DND-41 (cell line): ENCODE measurements at regions not wholly inside any gene's neighbourhood (a gene's known extent, or its start where the extent isn't known, plus 50 kb on each side); places are given as distances from the start of the nearest gene placed in this dataset.

Source experiments
- ATAC-seq: fragments of 200-7000 bp; cut with Tn5 transposase; 3 replicates; pipeline ENCODE4 v1.9.1; 2021; ENCODE audit warnings: low read depth; ENCODE audit not compliant: insufficient read depth
- DNase-seq: peaks from one replicate; pipeline ENCODE4 v3.0.0-alpha.2; 2020
- H2AFZ ChIP-seq: 2 replicates; pipeline ENCODE4 v1.6.0; 2012; ENCODE audit warnings: low read depth, low read length
- H3K27ac ChIP-seq: 2 replicates; pipeline ENCODE4 v1.5.1; 2012; ENCODE audit warnings: low read length, inconsistent platforms
- H3K27me3 ChIP-seq: fragments of 200-600 bp; sonication (generic); 2 replicates; pipeline ENCODE4 v1.6.0; 2012; ENCODE audit warnings: low read length, mild to moderate bottlenecking, inconsistent platforms; ENCODE audit not compliant: insufficient read depth, poor library complexity
- H3K36me3 ChIP-seq: 2 replicates; pipeline ENCODE4 v1.5.1; 2012; ENCODE audit warnings: low read length, inconsistent platforms; ENCODE audit not compliant: insufficient read depth
- H3K4me1 ChIP-seq: 2 replicates; pipeline ENCODE4 v1.5.1; 2012; ENCODE audit warnings: mild to moderate bottlenecking, low read length; ENCODE audit not compliant: insufficient read depth
- H3K4me2 ChIP-seq: 2 replicates; pipeline ENCODE4 v1.6.0; 2012; ENCODE audit warnings: mild to moderate bottlenecking, moderate library complexity, low read length, inconsistent platforms; ENCODE audit not compliant: insufficient read depth
- H3K4me3 ChIP-seq, 2 experiments: fragments of 200-600 bp in 1 of 2; shearing (Covaris generic) in 1 of 2; 2 replicates each; pipeline ENCODE4 v1.5.1; 2012 to 2016; ENCODE audit warnings: inconsistent platforms in 2 of 2, low read length in 2 of 2, mild to moderate bottlenecking in 2 of 2, low read depth in 1 of 2, moderate library complexity in 1 of 2
- H3K79me2 ChIP-seq: 2 replicates; pipeline ENCODE4 v1.6.0; 2012; ENCODE audit warnings: low read length, inconsistent platforms; ENCODE audit not compliant: insufficient read depth
- H3K9ac ChIP-seq: 2 replicates; pipeline ENCODE4 v1.6.0; 2012; ENCODE audit warnings: low read depth, mild to moderate bottlenecking, inconsistent platforms, low read length, moderate library complexity
- H3K9me3 ChIP-seq: 2 replicates; pipeline ENCODE4 v1.5.1; 2012; ENCODE audit warnings: low read length, moderate library complexity, mild to moderate bottlenecking, inconsistent platforms; ENCODE audit not compliant: insufficient read depth, severe bottlenecking
- H4K20me1 ChIP-seq: 2 replicates; pipeline ENCODE4 v1.6.0; 2012; ENCODE audit warnings: low read length; ENCODE audit not compliant: insufficient read depth
- CTCF ChIP-seq: IDR thresholded peaks from 2 replicates; pipeline ENCODE4 v1.5.1; 2012; ENCODE audit warnings: borderline replicate concordance, low read length, moderate library complexity, mild to moderate bottlenecking; ENCODE audit not compliant: poor library complexity, severe bottlenecking; ENCODE audit errors: extremely low read depth
- EZH2 ChIP-seq: IDR thresholded peaks from 3 replicates; pipeline ENCODE4 v1.6.1; 2012; ENCODE audit warnings: borderline replicate concordance, low read depth, mild to moderate bottlenecking, moderate library complexity, low read length, inconsistent platforms; ENCODE audit not compliant: severe bottlenecking

- no peak for TF ChIP-seq CTCF
- no peak for TF ChIP-seq EZH2
- Histone ChIP-seq H3K9me3 (peaks cover 4% of the 10 kb centered on the region), H3K27me3 (peaks cover 4% of the 10 kb centered on the region), H2AFZ (no peak overlapping the region), H3K4me1 (no peaks in the 10 kb centered on the region), H4K20me1 (no peaks in the 10 kb centered on the region; the same call in 1 of the 2 replicates), H3K4me3 (no peak overlapping the region), H3K79me2 (no peaks in the 10 kb centered on the region), H3K4me2 (no peak overlapping the region), H3K9ac (no peak overlapping the region), H3K36me3 (no peaks in the 10 kb centered on the region), H3K27ac (no peak overlapping the region)
- ATAC-seq: no peak
- no peak for DNase-seq
These were observed 140.2 kb upstream of the PPP2R2D start for GRCh38 chr10:131760416-131761166.

GRCh38 chr10:131762789-131763696 lies 137.8 kb upstream of the PPP2R2D start:
- Histone ChIP-seq H3K9ac (no peak overlapping the region), H4K20me1 (no peaks in the 10 kb centered on the region; the same call in 1 of the 2 replicates), H3K4me2 (no peak overlapping the region), H3K4me3 (no peak overlapping the region), H3K4me1 (no peaks in the 10 kb centered on the region), H3K9me3 (peaks cover 4% of the 10 kb centered on the region), H3K36me3 (no peaks in the 10 kb centered on the region), H3K27ac (no peak overlapping the region), H3K79me2 (no peaks in the 10 kb centered on the region), H3K27me3 (peaks cover 4% of the 10 kb centered on the region), H2AFZ (no peak overlapping the region)
- TF ChIP-seq CTCF (no peak), EZH2 (no peak)
- ATAC-seq: no peak
- DNase-seq: no peak

GRCh38 chr10:131764929-131765328 lies 135.9 kb upstream of the PPP2R2D start:
- H4K20me1 ChIP-seq: no peaks in the 10 kb centered on the region

GRCh38 chr10:131766096-131766495 lies 134.7 kb upstream of the PPP2R2D start:
- Histone ChIP-seq H3K4me2 (no peak overlapping the region), H3K4me3 (no peak overlapping the region), H3K27ac (no peak overlapping the region), H3K4me1 (no peaks in the 10 kb centered on the region), H4K20me1 (no peaks in the 10 kb centered on the region), H3K36me3 (no peaks in the 10 kb centered on the region), H3K9me3 (no peaks in the 10 kb centered on the region), H3K79me2 (no peaks in the 10 kb centered on the region), H2AFZ (no peak overlapping the region), H3K9ac (no peak overlapping the region), H3K27me3 (peaks cover 4% of the 10 kb centered on the region)
- ATAC-seq (no peak), DNase-seq (no peak)
- TF ChIP-seq EZH2 (no peak), CTCF (no peak)

More at GRCh38 chr10:131764929-131765328, 135.9 kb upstream of the PPP2R2D start:
- DNase-seq: no peak
- Histone ChIP-seq H3K4me1 (no peaks in the 10 kb centered on the region), H3K4me3 (no peak overlapping the region), H3K36me3 (no peaks in the 10 kb centered on the region), H3K27ac (no peak overlapping the region), H3K27me3 (peaks cover 4% of the 10 kb centered on the region), H3K4me2 (no peak overlapping the region), H2AFZ (no peak overlapping the region), H3K79me2 (no peaks in the 10 kb centered on the region), H3K9me3 (no peaks in the 10 kb centered on the region), H3K9ac (no peak overlapping the region)
- ATAC-seq: no peak
- TF ChIP-seq EZH2: no peak
